SJSA1 (cell line): ENCODE measurements at regions not wholly inside any gene's neighbourhood (a gene's known extent, or its start where the extent isn't known, plus 50 kb on each side); places are given as distances from the start of the nearest gene placed in this dataset.
A peak's percentile ranks its signal among the peaks of the same experiment; 100 is the strongest.

ENCODE experiments used
- DNase-seq, 2 experiments: peaks; one replicate each; pipeline ENCODE4 v3.0.0-alpha.2; 2015 to 2020; ENCODE audit warnings: low spot score in 2 of 2, low read depth in 1 of 2
- H3K27ac ChIP-seq: fragments of 250-450 bp; sonication (Bioruptor Pico); 2 replicates; pipeline ENCODE4 v1.5.1; 2020; ENCODE audit warnings: mild to moderate bottlenecking, moderate library complexity
- H3K27me3 ChIP-seq: fragments of 250-450 bp; sonication (Bioruptor Pico); replicated peaks from 2 replicates; pipeline ENCODE4 v1.5.1; 2020; ENCODE audit warnings: mild to moderate bottlenecking, moderate library complexity
- H3K36me3 ChIP-seq: fragments of 250-450 bp; sonication (Bioruptor Pico); 2 replicates; pipeline ENCODE4 v1.5.1; 2020; ENCODE audit warnings: mild to moderate bottlenecking
- H3K4me1 ChIP-seq: fragments of 250-450 bp; sonication (Bioruptor Pico); replicated peaks from 2 replicates; pipeline ENCODE4 v1.6.1; 2021; ENCODE audit warnings: mild to moderate bottlenecking
- H3K4me3 ChIP-seq: fragments of 250-450 bp; sonication (Bioruptor Pico); 2 replicates; pipeline ENCODE4 v1.5.1; 2020; ENCODE audit warnings: mild to moderate bottlenecking
- H3K9me3 ChIP-seq: fragments of 250-450 bp; sonication (Bioruptor Pico); replicated peaks from 2 replicates; pipeline ENCODE4 v1.5.1; 2020; ENCODE audit warnings: mild to moderate bottlenecking

GRCh38 chr9:90037146-90037797 is 432.5 kb downstream of the GADD45G start:
- H3K27me3 ChIP-seq = no peaks in the 10 kb centered on the region
- DNase-seq = peak in 1 of 2 experiments; percentile 23
- H3K27ac ChIP-seq = no peak overlapping the region
- H3K4me1 ChIP-seq = no peaks in the 10 kb centered on the region
- no peaks in the 10 kb centered on the region for H3K9me3 ChIP-seq
- no peaks in the 10 kb centered on the region for H3K36me3 ChIP-seq
- H3K4me3 ChIP-seq = no peak overlapping the region

DNA sequence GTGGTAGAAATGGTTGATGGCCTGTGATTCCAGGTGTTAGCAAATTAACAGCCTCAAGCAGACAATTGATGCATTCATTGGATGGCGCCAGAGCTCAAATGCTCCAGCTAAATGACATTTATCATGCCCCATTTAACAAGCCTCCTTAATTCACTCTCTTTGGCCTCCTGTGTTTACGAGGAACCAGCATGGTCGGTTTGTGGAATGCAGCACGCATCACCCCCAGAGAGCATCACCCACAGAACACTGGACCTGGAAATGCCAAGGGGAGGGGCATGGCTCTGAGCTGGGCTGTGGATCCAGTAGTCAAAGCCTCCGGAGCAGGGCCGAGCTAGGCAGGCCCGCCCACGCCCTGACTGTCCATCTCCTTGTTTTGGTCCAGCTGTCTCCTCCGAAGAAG is 434.0 kb downstream of the GADD45G start:
- DNase-seq = peak in 1 of 2 experiments; percentile 8

GRCh38 chr9:90044263-90044662 is 439.5 kb downstream of the GADD45G start:
- Histone ChIP-seq H3K36me3 (no peaks in the 10 kb centered on the region), H3K9me3 (no peaks in the 10 kb centered on the region), H3K27me3 (no peaks in the 10 kb centered on the region), H3K4me1 (peaks cover 8% of the 10 kb centered on the region), H3K27ac (peak overlapping the region; percentile 59), H3K4me3 (no peak overlapping the region)
- peak in 1 of 2 experiments; percentile 14 for DNase-seq

More for the DNA sequence above, 434.0 kb downstream of the GADD45G start:
- Histone ChIP-seq H3K36me3 (no peaks in the 10 kb centered on the region), H3K9me3 (no peaks in the 10 kb centered on the region), H3K4me1 (peaks cover under 1% of the 10 kb centered on the region), H3K4me3 (no peak overlapping the region), H3K27me3 (no peaks in the 10 kb centered on the region), H3K27ac (no peak overlapping the region)

DNA sequence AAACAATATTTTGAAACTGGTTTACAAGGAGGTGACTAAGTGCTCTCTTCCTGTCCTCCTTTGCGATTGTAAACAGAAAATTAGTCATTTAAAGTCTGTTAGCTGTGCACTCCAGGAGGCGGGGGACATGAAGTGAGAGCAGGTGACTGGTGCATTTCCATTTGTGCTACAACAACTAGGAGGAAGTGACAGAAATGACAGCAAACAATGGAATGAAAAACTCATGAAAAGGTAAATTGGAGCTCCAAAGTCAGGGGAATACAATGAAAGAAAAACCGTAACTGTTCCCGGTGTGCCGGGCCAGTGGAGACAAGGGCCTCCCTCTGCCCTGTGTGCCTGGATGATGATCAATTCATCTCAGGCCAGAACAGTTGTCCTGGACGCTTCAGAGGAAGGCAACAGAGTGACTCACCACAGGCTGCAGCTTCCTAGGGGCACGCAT is 439.9 kb downstream of the GADD45G start:
- Histone ChIP-seq H3K4me1 (peaks cover 8% of the 10 kb centered on the region), H3K27ac (peak overlapping the region; percentile 59; the same call in 1 of the 2 replicates), H3K27me3 (no peaks in the 10 kb centered on the region), H3K9me3 (no peaks in the 10 kb centered on the region), H3K4me3 (no peak overlapping the region), H3K36me3 (no peaks in the 10 kb centered on the region)
- DNase-seq = peak in 1 of 2 experiments; percentile 34

GRCh38 chr9:90046317-90046861 is 441.6 kb downstream of the GADD45G start:
- Histone ChIP-seq H3K4me1 (peaks cover 8% of the 10 kb centered on the region), H3K27me3 (no peaks in the 10 kb centered on the region), H3K4me3 (no peak overlapping the region), H3K9me3 (no peaks in the 10 kb centered on the region), H3K36me3 (no peaks in the 10 kb centered on the region), H3K27ac (no peak overlapping the region)
- no peak for DNase-seq

- no peak for DNase-seq
- Histone ChIP-seq H3K27me3 (no peaks in the 10 kb centered on the region), H3K27ac (no peak overlapping the region), H3K4me1 (peaks cover 8% of the 10 kb centered on the region), H3K9me3 (no peaks in the 10 kb centered on the region), H3K36me3 (no peaks in the 10 kb centered on the region), H3K4me3 (no peak overlapping the region)
These were observed 443.0 kb downstream of the GADD45G start for GRCh38 chr9:90047828-90048227.

- H3K27ac ChIP-seq = no peak overlapping the region
- no peaks in the 10 kb centered on the region for H3K9me3 ChIP-seq
- no peaks in the 10 kb centered on the region for H3K27me3 ChIP-seq
- no peaks in the 10 kb centered on the region for H3K4me1 ChIP-seq
- H3K36me3 ChIP-seq = no peaks in the 10 kb centered on the region
- no peak for DNase-seq
- H3K4me3 ChIP-seq = no peak overlapping the region
These were observed 447.6 kb downstream of the GADD45G start for GRCh38 chr9:90052366-90052765.

- no peaks in the 10 kb centered on the region for H3K4me1 ChIP-seq
- H3K4me3 ChIP-seq = no peak overlapping the region
- no peaks in the 10 kb centered on the region for H3K9me3 ChIP-seq
- H3K36me3 ChIP-seq = no peaks in the 10 kb centered on the region
- DNase-seq = no peak
- no peaks in the 10 kb centered on the region for H3K27me3 ChIP-seq
- no peak overlapping the region for H3K27ac ChIP-seq
These were observed 448.2 kb downstream of the GADD45G start for GRCh38 chr9:90053027-90053426.

DNA sequence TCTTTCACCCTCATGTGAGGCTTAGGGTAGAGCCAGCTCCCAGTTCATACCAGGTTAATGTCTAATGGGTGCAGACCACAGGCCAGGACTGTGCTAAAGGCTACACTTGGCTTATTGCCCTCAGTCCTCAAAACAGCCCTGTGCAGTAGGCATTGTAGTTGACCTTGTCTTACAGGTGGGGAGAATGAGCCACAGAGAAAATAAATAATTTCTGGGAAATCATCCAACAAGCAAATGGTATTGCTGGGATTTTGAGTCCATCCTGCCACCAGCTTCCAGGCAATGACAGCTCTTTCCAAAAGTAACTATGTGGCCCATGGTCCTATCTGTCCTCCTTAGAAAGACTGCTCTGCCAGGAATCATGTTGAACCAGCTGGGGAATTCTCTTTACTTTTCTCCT is 450.0 kb downstream of the GADD45G start:
- Histone ChIP-seq H3K4me1 (no peaks in the 10 kb centered on the region), H3K9me3 (no peaks in the 10 kb centered on the region), H3K36me3 (no peaks in the 10 kb centered on the region), H3K27ac (no peak overlapping the region), H3K4me3 (no peak overlapping the region), H3K27me3 (no peaks in the 10 kb centered on the region)
- no peak for DNase-seq

DNA sequence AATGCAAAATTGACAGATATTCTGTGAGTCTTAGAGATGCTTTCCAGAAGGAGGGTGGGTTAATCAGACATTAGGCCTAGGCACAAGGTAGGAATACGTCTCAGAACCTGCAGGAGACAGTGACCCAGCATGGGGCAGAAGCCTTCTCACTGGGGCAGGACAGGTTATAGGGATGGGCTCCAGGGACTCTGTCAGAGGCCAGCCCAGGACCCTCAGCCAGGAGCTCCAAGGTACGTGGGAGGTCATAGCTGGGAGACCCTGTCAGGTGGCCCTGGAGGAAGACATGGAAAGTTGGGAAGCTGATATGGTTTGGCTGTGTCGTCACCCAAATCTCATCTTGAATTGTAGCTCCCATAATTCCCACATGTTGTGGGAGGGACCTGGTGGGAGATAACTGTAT is 450.4 kb downstream of the GADD45G start:
- DNase-seq = no peak
- H3K27ac ChIP-seq = no peak overlapping the region
- no peaks in the 10 kb centered on the region for H3K9me3 ChIP-seq

DNA sequence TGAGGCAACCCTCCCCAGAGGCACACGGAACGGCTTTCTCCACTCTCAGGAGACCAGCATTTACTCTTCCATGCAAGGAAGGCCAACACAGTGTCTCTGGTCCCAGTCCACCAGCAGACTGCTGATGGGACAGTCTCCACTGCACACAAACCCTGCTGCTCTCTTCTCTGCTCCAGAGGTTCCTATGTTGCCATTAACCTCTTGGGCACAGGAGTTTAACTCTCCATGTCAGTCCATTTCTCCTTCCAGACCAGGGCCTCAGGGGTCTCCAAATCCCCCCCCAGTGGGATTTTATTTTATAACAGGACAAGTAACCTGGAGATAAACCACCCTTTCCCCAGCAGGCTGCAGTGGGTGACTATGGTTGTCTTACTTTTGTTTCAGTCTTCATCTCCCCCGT is 452.5 kb downstream of the GADD45G start:
- no peaks in the 10 kb centered on the region for H3K36me3 ChIP-seq
- no peaks in the 10 kb centered on the region for H3K4me1 ChIP-seq
- H3K4me3 ChIP-seq = no peak overlapping the region
- no peaks in the 10 kb centered on the region for H3K9me3 ChIP-seq
- H3K27me3 ChIP-seq = no peaks in the 10 kb centered on the region
- H3K27ac ChIP-seq = no peak overlapping the region
- no peak for DNase-seq

More for the DNA sequence above, 450.4 kb downstream of the GADD45G start:
- Histone ChIP-seq H3K27me3 (no peaks in the 10 kb centered on the region), H3K4me1 (no peaks in the 10 kb centered on the region), H3K36me3 (no peaks in the 10 kb centered on the region), H3K4me3 (no peak overlapping the region)

DNA sequence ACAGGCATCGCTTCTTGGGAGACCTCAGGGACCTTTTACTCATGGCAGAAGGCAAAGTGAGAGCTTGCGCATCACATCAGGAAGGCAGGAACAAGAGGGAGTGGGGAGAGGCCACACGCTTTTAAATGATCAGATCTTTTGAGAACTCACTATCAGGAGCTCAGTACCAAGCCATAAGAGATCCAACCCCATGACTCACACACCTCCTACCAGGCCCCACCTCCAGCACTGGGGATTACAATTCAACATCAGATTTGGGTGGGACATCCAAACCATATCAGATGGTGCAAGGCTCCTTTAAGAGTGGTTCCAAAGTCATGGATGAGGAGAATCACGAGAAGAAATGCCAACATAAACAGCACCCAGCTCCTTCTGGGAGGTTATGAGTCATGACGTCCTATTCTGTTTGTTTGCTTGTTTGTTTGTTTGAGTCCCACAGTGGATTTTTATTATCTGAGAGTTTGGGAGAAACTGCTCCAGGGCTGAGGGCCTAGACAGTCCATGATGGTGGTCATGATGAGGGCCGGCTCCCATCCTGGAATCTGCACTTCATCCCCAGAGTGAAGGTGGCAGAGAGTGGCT is 453.5 kb downstream of the GADD45G start:
- Histone ChIP-seq H3K36me3 (no peaks in the 10 kb centered on the region), H3K27ac (no peak overlapping the region), H3K4me1 (no peaks in the 10 kb centered on the region), H3K4me3 (no peak overlapping the region), H3K27me3 (no peaks in the 10 kb centered on the region), H3K9me3 (no peaks in the 10 kb centered on the region)
- peak in 1 of 2 experiments; percentile 1 for DNase-seq

- Histone ChIP-seq H3K36me3 (no peaks in the 10 kb centered on the region), H3K4me1 (no peaks in the 10 kb centered on the region), H3K4me3 (no peak overlapping the region), H3K27me3 (no peaks in the 10 kb centered on the region), H3K27ac (no peak overlapping the region), H3K9me3 (no peaks in the 10 kb centered on the region)
- no peak for DNase-seq
These were observed 454.6 kb downstream of the GADD45G start for GRCh38 chr9:90059436-90059835.

DNA sequence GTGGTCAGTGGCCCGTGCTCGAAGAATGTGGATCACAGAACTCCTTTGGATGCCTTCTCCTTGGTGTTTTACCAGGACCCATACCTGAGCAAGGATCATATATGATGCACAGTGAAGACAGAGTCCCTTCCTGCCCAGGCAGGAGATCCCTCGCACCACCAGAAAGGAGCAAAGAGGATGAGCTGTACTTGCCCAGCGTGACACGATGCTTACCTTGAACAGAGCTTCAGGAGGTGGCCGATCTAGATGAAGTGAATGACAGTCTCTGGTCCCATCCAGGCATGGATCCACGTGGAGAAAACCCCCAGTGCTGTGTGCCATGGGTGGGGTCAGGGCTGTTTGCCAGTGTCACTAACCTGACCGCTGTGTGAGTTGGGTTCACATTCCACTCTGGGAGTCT is 455.4 kb downstream of the GADD45G start:
- H3K27me3 ChIP-seq = no peaks in the 10 kb centered on the region
- no peaks in the 10 kb centered on the region for H3K4me1 ChIP-seq
- no peak overlapping the region for H3K4me3 ChIP-seq
- no peak overlapping the region for H3K27ac ChIP-seq
- DNase-seq = no peak
- H3K36me3 ChIP-seq = no peaks in the 10 kb centered on the region
- no peaks in the 10 kb centered on the region for H3K9me3 ChIP-seq
